GM19395 (cell line): ENCODE measurements at regions not wholly inside any gene's neighbourhood (a gene's known extent, or its start where the extent isn't known, plus 50 kb on each side); places are given as distances from the start of the nearest gene placed in this dataset.
"Not testable (repeated sequence)": the region's sequence is repeated elsewhere in the genome, so short reads cannot be mapped to it uniquely, and the experiment has no call there.

Source experiments
- ATAC-seq: cut with Tn5 transposase; IDR thresholded peaks from one replicate; pipeline ENCODE4 v1.9.1; 2021; ENCODE audit warnings: mild to moderate bottlenecking, moderate library complexity; ENCODE audit not compliant: unreplicated experiment

DNA sequence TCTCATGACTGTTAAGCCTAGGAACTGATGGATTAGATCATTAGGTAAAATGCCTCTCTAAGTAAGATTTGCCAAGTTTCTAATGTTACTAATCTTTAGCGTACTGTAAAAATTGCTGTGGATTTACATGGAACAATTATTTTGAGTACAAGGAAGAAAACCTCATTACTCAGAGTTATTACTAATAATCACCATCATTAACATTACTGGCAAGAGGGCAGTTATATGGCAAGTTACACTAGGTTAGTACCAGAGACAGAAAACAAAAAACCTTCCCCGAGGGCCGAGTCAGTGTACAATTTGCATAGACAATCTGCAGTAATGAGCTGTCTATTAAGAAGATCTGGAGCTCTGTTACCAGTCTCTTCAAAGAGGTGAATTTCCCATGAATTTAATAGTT is 775.6 kb downstream of the GATA3 start:
- no peak for ATAC-seq

DNA sequence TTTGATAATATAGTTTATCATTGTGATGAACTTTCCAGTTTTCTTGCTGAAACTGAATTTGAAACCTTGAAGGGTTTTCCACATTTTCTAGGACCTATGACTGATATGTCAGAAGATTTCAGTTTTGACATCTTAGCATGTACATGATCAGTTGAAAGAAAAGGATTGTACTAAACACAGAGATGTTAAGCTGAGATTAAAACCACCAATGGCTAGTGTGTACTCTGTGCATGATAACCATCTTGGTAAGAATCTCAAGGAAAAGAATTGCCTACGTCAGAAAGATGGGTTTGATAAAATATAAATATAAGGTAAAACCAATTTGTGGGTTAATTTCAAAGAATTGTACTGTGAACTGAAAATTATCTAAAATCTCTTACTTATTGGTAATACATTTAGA is 776.4 kb downstream of the GATA3 start:
- no peak for ATAC-seq

GRCh38 chr10:8835453-8836167 is 781.1 kb downstream of the GATA3 start:
- no peak for ATAC-seq

- no peak for ATAC-seq
Observed at GRCh38 chr10:8840356-8840755, 785.9 kb downstream of the GATA3 start.

GRCh38 chr10:8844141-8844540 is 789.7 kb downstream of the GATA3 start:
- no peak for ATAC-seq

GRCh38 chr10:8852546-8852945 is 798.1 kb downstream of the GATA3 start:
- no peak for ATAC-seq

GRCh38 chr10:8853048-8853447 is 798.6 kb downstream of the GATA3 start:
- ATAC-seq, result no peak

DNA sequence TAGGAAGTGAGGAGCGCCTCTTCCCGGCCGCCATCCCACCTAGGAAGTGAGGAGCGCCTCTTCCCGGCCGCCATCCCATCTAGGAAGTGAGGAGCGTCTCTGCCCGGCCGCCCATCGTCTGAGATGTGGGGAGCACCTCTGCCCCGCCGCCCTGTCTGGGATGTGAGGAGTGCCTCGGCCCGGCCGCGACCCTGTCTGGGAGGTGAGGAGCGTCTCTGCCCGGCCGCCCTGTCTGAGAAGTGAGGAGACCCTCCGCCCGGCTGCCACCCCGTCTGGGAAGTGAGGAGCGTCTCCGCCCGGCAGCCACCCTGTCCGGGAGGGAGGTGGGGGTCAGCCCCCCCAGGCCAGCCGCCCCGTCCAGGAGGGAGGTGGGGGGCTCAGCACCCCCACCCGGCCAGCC is 814.4 kb downstream of the GATA3 start:
- ATAC-seq, result not testable (repeated sequence)

- no peak for ATAC-seq
Observed at GRCh38 chr10:8873310-8873709, 818.8 kb downstream of the GATA3 start.

GRCh38 chr10:8874268-8874667 is 819.8 kb downstream of the GATA3 start:
- ATAC-seq, result no peak

DNA sequence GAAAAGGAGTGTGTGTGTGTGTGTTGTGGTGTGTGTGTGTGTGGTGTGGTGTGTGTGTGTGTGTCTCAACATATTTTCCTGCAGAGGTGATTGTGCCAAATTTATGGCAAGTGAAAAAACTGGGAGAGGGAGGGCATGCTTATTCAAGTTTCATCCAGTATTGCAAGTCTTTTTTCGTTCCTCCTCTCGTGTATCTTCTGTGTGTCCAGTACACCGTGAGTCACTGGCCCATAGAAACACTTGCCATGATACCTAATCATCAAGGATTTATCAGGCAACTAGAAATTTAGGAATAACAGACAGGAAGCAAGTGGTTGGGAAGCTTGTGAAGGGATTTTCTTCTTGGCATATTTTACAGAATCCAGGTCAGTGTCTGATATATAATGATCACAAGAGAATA is 820.5 kb downstream of the GATA3 start:
- no peak for ATAC-seq

DNA sequence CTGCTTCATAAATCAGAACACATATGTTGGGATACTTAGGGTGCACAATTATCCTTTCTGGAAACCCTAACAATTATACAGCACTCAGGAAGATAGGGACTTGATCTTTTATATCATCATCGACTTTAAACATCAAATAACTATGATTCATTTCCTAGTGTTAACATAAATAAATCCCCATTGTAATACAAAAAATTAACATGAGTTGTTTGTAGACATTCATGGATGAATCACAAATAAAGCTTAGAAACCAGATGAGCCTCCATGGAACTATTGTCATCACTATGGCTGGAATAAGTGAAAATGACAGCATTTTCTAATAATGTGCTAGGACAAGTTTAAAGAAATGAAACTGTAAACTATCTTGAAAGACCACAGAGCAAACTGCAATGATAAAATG is 821.7 kb downstream of the GATA3 start:
- no peak for ATAC-seq

DNA sequence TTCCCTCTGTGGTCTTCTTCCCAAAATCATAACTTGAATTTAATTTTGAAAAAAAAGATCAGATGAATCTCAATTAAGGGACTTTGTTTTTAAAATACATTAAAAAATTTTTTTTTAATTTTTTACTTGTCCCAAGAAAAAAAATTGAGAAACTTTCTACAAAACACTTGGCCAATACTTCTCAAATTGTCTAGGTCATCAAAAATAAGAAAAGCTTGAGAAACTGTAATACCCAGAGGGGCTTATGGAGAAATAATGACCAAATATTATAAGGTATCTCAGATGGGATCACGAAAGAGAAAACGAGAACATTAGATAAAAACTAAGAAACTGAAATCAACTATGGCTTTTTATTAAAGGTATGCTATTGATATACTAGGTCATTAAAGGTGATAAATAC is 835.0 kb downstream of the GATA3 start:
- no peak for ATAC-seq

DNA sequence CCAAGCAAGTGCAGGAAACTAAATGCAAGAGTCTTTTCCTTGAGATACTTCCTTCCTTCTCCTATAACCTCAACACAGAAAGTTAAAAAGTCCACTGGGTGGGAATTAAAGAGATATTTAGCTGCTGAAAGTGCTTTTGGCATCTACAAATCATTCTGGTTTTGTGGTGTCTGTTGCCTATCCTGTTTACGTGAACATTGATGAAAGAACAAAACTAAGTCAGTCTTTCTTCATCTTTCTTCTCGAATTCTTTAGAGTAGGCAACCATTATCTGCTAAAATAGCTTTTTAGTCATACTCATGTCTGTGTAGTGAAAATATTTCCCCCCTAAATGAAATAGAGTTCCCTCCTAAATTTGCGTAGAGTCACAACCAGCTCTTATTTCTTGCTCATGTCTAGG is 838.6 kb downstream of the GATA3 start:
- no peak for ATAC-seq

- no peak for ATAC-seq
Observed at GRCh38 chr10:8894148-8894547, 839.7 kb downstream of the GATA3 start.

DNA sequence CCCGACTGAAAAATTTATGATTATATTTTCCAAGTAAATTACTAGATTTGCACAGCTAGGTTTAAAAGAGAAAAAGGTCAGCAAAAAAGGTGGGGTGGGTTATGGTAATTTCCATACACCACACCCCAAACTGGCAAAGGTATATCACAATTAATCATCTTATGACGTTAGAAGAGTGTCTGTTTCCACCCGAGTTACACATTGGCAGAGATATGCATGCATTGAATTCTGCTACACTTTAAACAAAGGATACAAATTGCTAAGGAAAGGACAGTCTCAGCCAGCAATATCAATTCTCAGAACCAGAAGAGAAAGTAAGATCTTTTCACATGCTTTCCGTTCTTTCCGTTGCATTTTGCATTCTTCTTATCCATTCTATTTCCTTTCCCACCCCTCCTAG is 843.3 kb downstream of the GATA3 start:
- no peak for ATAC-seq

DNA sequence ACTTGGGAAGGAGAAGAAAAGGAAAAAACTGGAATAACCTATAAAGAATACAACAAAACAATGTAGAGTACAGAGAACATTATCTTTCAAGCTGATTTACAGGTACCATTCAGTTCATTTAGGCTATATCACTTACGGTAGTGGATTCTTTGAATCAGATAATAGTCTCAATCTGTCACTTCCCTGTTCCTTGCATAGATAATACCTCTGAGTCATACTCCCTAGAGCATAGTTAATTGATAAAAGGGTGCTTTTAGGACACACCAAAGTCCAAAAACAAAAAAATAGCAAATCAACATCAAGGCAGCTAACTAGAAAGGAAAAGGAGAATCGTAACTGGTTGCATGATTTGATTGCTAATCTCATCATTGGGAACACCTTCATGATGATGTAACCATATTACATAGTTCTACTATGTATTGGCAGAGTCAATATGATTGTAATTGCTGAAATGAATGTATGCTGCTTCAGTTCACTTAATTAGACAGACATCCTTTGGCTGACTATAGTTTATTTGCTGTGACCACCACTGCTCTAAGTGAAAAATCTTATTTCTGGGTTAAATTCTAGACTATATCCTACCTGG is 844.4 kb downstream of the GATA3 start:
- no peak for ATAC-seq

- no peak for ATAC-seq
Observed at GRCh38 chr10:8902926-8903325, 848.4 kb downstream of the GATA3 start.

DNA sequence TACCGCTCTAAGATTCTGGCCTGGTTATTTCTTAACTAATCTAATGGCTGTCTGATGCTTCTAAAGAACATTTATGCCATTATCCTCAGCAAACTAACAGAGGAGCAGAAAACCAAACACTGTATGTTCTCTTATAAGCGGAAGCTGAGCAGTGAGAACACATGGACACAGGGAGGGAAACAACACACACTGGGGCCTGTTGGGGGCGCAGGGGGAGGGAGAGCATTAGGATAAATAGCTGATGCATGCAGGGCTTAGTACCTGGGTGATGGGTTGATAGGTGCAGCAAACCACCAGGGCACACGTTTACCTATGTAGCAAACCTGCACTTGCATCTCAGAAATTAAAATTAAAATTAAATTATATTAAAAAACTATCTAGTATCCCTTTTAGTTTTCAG is 853.5 kb downstream of the GATA3 start:
- ATAC-seq, result no peak

DNA sequence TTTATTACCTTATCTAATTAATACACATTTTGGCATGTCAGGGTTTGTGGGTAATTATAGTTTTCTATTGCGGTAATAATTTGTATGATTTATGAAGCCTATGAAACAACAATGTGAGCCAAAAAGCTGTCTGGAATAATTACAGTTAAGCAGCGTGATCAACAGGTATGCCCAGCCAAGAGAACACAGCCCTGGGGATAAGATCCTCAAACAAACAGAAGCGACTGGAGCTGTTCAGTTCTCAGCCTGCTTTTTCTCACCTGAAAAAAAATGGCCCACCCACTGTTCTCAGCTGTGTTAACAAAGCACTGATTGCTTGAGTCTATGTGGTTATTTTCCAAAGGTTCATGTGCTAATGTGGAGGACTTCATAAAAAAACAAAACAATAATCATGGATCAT is 855.8 kb downstream of the GATA3 start:
- ATAC-seq, result no peak

DNA sequence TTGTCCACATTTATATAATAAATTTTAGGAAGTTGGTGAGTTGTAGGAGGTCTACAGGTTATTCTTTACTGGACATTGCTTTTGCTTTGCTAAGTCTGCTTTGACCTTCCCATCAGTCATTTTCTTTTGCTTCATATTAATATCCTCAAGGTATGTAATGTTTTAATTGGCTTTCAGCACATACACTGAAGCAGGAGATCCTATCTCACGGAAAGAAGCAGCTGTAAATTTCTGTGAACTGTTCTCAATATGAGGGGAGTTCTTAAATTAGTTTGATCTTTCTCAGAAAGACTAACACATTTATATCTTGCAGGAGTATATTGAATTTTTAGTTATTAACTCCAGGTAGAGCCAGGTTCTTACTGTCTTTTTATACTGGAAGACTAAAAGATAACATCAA is 856.5 kb downstream of the GATA3 start:
- no peak for ATAC-seq

DNA sequence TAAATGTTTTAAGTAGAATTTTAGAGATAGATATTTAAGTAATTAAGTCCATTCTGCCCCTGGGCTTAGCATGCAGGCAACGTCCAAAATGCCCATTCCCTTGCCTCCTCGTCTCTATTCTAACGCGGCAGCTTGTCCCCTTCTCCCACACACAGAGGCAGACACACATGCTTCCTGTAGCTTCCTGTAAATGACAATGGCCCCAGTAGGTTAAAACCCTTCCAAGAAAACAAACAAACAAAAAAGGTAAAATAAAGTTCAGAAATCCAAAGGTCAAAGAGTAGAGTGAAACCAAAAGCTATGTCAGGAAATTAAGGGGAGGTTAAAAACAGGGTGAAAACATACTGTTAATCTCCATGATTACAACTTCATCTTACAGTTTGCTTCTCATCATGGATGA is 857.6 kb downstream of the GATA3 start:
- ATAC-seq, result no peak

DNA sequence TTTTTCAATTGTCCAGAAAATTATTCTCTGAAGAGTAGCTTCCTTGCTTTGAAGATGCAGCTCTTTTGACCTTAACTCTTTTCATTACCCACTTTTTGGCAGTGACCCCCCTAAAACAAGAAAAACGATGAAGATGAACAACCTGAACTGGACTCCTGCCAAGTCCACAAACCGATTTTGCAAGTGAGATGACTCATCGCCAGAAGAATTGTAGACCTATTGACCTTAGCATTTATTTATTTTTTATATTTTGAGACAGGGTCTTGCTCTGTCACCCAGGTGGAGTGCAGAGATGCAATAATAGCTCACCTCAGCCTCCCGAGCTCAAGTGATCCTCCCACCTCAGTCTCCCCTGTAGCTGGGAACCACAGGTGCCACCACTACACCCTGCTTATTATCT is 859.2 kb downstream of the GATA3 start:
- no peak for ATAC-seq
